ENCODE measurements at regions not wholly inside any gene's neighbourhood (a gene's known extent, or its start where the extent isn't known, plus 50 kb on each side); places are given as distances from the start of the nearest gene placed in this dataset.

DNA sequence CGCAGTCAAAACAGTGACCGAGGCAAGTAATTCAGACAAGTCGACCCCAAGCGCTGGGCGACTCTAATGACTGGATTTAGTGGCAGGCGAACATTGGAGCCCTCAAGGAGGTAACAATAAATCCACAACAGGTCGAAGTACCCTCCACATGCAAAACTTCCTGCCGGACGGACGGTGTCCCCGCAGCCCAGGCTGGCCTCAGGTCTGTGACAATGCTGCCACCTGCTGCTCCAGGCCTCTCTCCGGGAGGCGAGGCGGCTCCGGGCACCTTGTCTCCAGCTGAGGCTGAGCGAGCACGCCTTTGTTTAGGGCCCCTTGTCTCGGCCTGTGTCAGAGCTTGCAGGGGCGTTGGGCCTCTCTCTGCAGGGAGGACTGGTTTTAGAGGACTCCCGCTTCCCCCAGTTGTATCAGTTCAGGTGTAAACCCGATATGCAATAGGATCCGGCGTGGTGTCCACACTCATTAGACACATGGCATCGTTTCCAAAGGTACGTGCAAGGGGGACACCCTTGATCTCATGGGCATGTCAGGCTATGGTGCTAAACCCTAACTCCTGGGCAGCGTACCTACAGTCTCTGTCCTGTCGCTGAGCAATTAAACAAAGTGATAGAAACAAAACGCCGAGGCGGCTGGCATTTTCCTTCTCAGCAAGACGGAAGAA lies 628.0 kb upstream of the ADAMTS16 start:
- DNase-seq (ENCODE audit: low read depth in 2 of 2) = no peak

DNA sequence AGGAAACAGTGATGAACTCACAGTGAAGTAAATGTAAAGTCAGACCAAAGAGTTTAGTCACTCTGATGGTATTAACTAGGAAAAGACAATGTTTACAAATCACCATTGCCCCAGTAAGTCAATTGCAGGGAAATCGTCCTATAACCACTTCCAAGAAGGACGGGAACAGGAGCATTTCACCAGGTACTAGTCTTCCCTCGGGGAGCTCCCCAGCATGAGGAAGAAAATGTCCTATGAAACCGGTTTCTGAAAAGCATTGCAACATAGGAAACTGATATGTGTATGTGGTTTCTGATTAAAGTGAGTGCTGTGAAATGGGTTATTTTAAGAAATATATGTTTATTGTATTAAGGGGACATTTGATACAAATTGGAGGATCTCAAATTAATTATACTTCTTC lies 626.7 kb upstream of the ADAMTS16 start:
- DNase-seq (ENCODE audit: low read depth in 2 of 2) = no peak

DNA sequence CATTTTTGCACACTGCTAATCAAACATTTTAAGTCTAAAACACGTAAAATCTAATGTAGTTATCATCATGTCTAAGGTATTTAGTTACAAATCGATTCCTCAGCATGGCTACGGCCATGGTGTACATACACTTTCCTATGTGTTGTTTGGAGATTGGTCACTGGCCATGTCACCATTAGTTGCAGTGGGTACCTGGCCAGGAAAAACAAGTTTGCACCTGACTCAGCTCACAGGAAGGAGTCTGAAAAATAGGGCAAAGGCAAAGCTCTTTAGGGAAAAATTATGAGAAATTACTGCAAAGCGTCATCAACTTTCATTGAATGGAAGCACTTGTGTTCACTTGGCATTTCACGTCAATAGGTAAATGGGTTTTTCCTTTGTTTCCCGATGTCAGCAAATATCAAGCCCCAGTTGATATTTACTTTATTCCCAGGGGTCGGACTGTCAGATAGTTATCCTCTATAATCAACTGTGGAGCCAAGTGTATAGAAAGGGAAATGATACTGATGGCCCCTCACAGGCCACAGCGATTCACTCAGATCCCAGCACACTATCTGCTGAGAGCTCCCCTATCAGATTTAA lies 626.0 kb upstream of the ADAMTS16 start:
- no peak for DNase-seq (ENCODE audit: low read depth in 2 of 2)

DNA sequence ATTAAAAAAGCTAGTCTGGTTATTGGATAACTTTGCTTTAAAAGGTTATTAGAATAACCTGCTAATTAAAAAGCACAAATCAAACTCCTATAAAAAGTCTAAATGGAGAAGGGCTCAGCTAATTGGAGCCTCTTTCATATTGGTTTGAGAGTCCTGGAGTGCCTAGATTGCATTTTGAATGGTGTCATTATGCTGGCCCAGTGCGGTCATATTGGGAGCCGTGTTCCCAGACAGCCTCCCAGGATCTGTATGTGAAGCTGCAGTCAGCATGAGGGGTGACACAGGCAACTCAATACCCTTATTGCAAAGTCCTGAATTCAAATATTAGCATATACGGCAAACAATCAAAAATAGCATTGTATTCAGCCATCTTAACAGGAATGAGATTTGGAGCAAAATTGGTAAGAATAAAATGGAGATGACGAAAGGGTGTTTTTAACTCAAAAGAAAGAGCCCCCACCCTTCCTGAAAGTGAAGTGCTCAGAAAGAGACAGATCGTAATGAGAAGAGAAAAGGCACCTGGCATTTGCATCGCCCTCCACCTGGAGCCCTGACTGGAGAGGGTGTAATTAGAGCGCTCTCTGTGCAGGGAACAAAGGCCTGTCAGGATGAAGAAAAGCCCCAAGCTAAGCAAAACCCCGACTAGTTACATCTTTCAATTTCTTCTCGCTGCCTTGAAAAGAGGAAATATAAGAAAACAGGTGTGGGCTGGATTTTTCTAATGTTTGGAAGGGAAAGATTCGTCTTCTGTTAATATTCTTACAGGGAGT lies 621.0 kb upstream of the ADAMTS16 start:
- DNase-seq (ENCODE audit: low read depth in 2 of 2) = no peak

DNA sequence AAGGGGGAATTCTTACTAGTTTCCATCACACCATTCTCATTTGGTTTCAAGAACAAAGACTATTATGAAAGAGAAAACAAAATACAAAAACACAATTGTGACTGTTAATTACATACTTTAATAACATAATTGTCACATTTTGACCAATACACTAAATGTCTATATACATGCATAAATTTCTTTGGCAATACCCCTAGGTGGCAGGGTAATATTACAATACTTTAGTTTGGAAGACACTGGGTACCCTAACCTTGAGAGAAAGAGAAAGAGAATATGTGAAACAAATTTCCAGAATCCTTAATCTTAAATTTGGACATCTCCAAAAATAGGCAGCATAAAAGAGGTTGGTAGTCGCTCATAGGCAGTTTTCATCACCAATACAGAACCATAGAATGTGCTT lies 619.6 kb upstream of the ADAMTS16 start:
- no peak for DNase-seq (ENCODE audit: low read depth in 2 of 2)

DNA sequence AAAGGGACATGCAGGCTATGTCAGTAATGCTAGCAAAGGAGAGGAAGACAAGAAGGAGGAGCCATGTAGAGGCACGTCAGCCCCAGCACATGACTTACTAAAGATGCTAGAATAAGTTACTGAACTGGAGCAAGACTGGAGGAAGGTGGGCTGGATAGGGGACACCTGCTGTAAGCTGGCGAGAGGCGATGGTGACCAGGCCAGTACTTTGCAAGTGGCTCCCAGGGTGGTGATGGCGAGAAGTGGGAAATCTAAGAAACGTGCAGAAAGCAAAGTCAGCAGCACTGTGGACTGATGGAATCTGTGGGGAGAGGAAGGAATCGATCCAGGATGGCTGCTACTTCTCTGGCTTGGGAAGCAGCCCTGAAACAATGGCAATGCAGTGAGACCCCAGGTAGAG lies 617.1 kb upstream of the ADAMTS16 start:
- no peak for DNase-seq (ENCODE audit: low read depth in 2 of 2)

DNA sequence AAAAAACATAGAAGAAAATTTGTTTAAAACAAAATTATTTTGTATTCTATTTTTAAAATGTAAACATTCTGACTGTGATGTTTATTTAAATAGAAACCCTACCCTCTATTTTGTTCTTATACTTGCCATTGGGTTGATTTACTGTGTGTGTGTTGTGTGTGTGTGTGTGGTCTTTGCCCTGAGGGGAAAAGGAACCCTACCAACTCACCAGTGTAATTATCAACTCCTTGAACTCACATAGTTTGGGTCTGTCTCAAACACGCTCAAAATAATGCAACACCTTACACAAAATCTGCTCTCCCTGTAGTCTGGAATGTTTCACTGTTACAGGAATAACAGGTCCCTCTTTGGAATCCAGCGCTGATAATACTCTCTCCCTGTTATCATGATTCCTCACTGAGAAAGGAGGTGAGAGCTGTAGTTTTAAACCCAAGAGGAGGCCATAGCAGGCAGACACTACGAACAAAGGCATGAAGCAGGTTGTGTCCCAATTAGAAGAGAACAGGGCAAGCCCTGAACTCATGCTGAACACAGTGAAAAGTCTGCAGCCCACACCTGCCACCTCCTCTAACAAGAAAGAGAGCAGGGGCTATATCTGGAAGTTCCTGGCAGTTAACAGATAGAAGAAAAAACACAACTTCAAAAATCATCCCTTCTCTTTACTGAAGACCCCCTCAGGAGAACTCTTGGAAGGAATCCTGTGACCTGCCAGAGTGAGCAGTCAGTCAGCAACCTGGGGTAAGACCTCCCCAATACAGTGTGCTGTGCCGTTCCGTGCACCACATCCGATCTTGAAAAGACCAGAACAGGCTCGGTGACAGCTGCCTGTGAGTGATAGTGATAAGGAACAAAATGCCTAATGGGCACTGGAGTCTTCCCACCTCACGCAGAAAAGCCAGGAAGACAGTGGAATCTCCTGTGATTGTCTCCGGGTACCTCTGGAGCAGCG lies 608.1 kb upstream of the ADAMTS16 start:
- no peak for DNase-seq (ENCODE audit: low read depth in 2 of 2)

DNA sequence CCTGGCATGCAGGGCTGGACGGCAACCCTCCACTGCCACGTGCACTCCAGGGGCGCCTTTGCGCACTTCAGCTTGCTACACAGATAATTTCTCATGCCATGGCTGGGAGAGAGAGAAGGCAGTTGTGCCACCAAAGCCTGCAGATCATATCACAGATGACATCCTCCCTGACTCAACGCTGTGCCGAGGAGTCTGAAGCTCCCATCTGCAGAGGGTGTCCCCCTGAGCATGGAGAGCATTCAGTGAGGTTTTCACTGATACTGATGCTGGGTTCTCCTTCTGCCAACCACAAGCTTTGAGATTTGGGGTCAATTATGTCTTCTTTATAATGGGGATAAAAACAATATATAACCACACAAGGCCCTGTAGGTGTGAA lies 607.4 kb upstream of the ADAMTS16 start:
- no peak for DNase-seq (ENCODE audit: low read depth in 2 of 2)

DNA sequence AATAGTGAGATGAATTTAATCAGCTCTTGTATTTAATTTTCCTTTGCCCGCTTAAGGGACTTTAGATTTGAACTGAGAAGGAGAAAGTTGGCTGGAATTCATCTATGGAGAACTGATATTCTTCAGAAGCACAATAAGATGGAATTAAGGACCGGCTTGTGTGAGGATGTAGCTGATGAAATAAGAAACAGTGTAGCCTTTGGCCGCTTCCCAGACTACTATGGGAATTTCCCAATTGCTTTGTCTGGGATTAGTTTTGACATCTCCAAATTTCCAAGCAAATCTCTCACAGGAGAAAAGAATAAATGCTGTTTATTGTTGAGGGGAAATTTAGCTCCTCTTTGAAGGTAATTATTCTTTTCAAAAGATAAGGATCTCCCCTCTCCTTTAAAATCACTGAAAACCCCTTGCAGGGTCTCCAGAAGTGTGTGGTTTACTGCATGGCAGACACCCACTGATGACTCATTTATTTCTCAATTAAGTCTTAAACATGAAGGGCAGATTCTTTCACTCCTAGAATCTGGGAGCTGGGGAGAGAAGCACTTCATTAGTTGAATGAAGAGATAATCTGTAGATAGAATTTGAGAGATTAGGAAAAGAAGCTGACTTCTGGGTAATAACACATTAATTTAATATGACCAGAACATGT lies 606.5 kb upstream of the ADAMTS16 start:
- no peak for DNase-seq (ENCODE audit: low read depth in 2 of 2)

DNA sequence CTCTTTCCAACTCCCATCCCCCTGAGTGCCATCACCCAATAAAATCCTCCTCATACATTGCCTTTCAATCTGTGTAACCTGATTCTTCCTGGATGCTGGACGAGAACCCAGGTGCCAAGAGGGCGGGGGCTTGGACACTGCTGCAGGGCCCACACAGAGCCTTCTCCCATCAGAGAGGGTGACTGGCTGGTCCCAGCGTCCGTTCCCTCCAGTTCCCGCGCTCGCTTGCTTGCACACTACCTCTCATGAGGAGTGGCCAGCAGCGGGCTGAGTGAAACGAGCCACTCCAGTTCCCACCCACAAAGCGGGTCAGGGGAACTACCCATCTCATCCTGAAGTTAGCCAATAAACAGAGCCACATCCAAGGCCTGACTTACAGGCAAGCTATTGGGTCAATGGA lies 602.6 kb upstream of the ADAMTS16 start:
- no peak for DNase-seq (ENCODE audit: low read depth in 2 of 2)

DNA sequence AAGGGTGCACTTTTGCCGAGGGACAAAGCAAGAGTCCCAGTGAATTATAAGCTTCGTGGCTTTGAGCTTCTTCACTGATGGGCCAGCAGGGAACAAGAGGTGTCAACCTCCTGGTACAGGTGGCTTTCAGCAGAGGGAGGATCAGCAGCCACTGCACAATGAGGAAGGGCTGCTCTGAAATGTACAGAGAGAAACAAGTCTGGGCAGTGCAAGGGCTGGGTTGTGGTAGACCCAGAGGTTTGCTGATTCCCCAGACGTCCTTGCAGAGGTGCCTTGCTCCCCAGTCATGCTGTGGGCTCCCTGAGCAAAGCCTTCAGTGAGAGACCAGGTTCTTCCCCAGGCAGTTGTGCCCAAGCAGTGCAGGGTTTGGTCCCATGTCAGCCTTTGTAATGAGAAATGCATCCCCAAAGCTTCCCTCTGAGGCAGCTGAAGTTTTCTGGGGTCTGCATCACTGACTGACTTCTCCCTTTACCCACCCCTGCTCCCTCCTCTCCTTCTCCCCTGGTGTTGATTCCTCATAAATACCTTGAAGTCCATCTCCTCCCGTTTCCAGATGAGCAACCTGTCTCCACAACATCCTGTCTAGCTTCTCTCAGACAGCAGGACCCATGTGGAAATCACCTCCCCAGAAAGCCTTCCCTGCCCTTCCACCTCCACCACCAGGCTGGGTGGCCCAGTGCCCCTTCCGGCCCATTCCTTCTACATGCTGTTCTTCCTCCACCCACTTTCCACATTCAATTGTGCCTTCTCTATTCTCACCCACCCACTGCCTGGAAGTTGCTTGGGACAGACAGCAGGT lies 599.6 kb upstream of the ADAMTS16 start:
- no peak for DNase-seq (ENCODE audit: low read depth in 2 of 2)

DNA sequence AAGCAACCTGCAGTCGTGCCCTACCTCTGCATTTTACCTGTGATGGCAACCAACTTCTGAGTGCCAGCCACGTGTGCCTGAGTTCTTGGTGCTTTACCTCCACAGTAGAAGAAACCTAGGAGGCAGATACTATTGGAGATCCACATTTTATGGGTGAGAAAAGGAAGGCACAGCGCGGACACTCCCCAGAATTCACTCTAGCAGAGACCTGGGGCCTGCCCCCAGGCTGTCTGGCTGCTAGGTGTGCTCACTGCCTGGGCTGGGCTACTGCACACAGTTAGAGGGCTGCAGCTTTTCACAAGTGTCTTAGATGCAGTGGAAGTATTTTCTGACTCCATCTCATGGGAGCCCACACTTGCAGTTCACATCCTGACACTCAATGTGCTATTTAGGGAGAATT lies 598.8 kb upstream of the ADAMTS16 start:
- no peak for DNase-seq (ENCODE audit: low read depth in 2 of 2)

DNA sequence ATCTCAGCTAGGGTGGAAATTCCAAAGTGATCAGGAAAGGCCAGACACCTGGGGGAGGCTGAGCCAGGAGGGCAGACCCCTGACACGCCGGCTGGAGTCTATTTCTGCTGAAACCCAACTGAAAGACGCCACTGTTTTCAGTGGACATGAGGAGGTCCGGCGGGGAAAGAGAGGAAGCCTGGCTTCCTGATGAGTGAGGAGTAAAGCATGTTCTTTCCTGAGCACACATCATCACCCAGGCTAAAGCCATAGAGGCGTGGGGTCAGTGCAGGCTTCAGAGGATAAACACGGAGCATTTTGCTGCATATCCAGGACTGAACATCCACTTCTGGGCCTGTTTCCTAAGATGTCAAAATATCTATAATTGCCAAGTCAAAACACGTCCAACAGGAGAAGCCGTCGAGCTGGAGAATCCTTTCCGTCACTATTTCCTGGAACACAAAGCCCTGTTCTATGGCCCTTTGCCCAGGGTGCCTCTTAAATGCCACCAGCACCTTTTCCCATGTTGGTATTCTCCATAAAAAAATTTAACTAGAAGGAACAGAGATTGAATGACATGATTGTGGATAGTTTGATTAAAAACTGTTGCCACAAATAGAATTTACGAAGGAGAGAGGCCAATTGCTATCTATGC lies 597.9 kb upstream of the ADAMTS16 start:
- no peak for DNase-seq (ENCODE audit: low read depth in 2 of 2)

DNA sequence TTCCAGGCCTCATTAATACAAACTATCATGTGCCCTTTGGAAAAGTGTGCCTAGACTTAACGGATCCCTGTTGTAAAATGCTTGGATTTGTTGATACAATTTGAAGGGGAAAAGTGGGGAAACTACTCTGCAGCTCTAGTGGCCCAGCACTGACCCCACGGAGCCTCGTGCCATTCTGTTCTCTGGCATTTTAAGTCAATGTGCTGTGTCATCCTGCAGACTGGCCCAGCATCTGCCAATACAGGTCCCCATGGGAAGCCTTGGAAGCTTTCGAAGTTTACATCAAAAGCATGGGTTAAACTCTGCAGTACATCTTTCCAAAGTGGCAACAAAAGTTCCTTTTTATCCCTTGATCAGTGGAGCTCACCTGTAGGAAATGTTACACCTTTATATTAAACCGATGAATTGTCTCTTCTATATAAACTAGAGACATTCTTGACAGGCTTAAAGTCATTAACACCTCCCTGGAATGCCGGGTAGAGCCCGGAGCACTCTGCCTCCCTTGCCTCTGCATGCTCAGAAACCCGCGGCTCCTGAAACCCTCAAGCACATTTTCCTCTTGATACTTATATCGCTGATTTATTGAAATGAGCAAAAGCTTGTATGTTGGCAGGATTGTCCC lies 596.0 kb upstream of the ADAMTS16 start:
- DNase-seq (ENCODE audit: low read depth in 2 of 2) = no peak

DNA sequence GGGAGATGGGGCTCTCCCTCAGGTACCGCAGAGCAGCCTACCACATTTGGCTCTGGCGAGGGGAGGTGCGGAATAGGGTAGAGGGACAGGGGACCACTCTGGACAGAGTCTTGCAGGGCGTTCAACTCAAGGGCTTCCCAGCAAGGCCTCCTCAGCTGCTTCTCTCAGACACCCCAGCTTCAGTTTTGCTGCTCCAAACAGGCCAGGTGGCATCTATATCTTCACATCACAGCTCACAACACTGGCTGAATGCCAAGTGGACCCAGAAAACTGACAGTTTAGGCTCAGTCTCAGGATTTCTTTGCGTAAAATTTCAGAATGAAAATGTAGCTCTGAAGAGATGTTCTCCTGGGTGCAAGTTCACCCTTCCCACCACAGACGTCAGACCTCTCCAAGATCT lies 592.6 kb upstream of the ADAMTS16 start:
- DNase-seq (ENCODE audit: low read depth in 2 of 2) = no peak

DNA sequence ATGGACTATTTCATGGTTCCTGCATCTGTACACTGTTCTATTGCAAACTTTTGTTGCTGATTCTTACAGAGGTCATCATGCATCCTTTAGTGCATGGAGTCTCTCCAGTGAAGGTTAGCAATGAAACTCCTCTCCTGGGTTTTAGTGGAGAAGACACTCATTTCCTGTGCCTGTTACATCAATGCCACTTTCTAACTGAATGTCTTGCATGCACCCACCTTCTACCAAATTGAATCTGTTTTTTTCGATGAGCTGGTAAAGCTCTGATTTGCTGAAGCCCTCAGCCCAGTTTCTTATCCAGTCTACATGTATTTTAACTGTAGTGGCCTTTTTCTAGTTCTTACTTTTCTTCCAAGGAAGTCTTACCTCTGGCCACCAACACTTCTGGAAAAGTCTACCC lies 591.8 kb upstream of the ADAMTS16 start:
- no peak for DNase-seq (ENCODE audit: low read depth in 2 of 2)

DNA sequence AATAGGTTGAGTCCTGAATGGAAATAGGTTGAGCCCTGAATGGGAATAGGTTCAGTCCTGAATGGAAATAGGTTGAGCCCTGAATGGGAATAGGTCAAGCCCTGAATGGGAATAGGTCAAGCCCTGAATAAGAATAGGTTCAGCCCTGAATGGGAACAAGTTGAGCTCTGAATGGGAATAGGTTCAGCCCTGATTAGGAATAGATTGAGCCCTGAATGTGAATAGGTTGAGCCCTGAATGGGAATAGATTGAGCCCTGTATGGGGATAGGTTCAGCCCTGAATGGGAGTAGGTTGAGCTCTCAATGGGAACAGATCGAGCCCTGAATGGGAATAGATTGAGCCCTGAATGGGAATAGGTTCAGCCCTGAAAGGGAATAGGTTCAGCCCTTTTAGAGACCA lies 590.8 kb upstream of the ADAMTS16 start:
- no peak for DNase-seq (ENCODE audit: low read depth in 2 of 2)

DNA sequence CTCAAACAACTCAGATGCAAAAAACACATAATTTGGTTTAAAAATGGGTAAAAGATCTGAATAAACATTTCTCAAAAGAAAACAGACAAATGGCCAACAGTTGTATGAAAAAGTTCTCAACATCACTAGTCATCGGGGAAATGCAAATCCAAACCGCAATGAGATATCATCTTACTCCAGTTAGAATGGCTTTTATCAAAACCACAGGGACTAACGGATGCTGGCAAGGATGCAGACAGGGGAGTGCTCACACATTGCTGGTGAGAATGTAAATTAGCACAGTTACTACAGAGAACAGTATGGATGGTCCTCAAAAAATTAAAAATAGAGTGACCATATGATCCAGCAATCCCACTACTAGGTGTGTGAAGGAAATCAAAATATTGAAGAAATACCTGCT lies 589.1 kb upstream of the ADAMTS16 start:
- DNase-seq (ENCODE audit: low read depth in 2 of 2) = no peak

DNA sequence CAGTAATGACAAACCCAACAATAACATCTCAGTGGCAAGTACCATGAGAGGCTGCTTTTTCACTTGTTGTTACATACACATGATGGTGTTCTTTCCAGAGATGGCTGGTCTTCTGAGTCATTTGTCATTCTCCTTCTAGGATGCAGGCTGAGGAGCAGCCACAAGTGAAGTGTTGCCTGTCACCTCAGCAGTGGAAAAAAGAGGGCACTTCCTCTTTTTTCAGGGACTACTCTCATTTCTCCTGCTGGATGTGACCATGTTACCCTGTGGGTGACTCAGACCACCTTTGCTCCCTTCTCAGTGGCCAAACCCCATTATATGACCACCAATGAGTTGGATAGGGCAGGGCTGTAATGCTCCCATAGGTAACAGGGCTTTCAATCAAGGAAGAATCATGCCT lies 587.0 kb upstream of the ADAMTS16 start:
- DNase-seq (ENCODE audit: low read depth in 2 of 2) = no peak

DNA sequence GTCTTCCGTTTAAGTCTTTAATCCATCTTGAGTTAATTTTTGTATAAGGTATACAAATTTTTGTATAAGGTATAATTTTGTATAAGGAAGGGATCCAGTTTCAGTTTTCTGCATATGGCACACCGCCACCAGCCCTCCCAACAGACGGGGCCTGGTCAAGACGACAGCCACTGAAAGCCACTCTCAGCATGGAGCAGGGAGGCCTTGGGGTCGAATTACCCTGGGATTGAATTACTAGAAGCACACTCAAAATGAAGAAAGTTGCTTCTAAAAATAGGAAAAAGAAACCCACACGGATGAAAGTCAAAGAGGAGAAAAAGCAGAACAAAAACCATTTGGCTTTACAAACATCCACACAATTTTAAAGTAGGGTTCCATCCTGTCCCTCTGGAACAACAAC lies 586.2 kb upstream of the ADAMTS16 start:
- DNase-seq (ENCODE audit: low read depth in 2 of 2) = no peak
